Activated gamma-delta T cell (primary cell): ENCODE measurements at regions not wholly inside any gene's neighbourhood (a gene's known extent, or its start where the extent isn't known, plus 50 kb on each side); places are given as distances from the start of the nearest gene placed in this dataset.

Experiments used
- DNase-seq: peaks from one replicate; lab custom pipeline; 2025; lab: John Stamatoyannopoulos, UW

- no peak for DNase-seq
These were observed 105.4 kb upstream of the AKIRIN2 start for GRCh38 chr6:87807475-87807874.

DNA sequence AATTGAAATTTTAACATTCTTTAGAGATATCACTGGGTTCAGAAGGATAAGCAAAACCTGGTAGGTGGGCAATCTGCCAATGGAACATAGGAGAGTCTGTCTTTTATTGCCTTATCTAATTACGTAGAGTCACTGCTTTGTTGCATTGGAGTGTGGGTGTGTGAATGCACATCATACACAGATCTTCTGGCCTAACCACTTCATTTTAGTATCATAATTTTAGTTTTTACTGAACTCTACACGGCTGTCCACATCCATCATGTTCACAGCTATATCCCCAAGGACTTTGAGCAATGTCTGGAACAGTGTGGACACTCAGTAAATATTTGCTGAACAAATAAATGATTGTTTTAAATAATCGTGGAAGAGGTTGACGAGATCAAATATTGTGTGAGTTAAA is 104.6 kb upstream of the AKIRIN2 start:
- DNase-seq: no peak

- no peak for DNase-seq
These were observed 104.1 kb upstream of the AKIRIN2 start for GRCh38 chr6:87806099-87806498.

GRCh38 chr6:87803791-87804190 is 101.8 kb upstream of the AKIRIN2 start:
- no peak for DNase-seq

DNA sequence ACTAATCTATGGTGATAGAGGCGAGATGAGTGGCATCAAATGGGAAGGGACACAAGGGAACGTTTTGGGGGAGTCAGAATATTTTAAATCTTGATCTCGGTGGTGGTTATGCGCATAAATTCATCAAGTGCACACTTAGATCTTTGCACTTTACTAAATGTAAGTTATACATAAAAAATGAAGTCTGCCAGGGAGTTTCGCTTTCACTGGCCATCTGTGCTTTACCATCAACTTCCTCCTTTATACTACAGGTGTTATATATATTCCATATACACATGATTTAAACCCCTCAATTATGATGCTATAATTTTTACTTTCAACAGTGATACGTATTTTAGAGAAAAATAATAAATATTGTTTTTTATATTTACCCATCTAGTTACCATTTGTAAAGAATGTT is 97.6 kb upstream of the AKIRIN2 start:
- DNase-seq: no peak

GRCh38 chr6:87798393-87799278 is 96.6 kb upstream of the AKIRIN2 start:
- no peak for DNase-seq

DNA sequence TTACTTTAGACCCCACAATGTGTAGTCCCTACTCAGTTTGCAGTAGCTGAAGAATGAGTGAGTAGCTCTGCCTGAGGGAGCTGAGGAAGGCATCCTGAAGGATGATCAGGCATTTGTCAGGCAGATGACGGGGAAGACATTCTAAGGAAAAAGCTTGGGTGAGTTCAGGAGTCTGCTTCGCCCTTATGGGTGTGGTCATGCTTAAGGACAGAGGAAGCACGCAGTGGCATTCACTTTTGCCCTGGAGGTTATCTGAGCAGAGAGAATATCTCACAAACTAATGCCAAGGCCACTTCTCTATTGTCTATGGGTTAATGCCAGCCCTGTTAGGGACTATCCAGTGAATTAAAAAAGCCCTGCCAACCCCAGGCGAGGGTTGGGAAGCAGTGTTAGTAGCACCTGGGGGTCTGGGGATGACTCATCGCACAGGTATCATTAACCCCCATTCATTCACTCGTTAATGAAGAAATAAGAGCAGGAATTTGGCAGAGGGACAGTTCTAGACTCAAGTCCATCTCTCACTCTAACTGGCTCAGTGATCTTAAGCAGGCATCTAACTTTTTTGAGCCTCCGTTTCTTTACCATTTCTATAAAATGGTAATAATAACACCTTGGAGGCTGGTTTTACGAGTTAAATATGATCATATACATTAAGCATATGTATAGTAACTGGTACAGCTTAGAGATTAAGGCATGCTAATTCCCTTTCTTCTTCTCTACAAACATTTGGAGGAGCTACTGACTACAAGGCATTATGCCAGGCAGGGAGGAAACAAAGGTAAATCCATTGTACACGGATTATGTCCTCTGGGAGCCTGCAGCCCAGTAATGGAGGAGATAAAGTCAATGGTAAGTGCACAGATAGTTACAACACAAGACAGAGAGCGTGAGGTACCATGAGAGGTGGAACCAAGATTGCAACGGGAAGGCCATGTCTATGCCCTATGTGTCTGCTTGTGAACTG is 93.2 kb upstream of the AKIRIN2 start:
- DNase-seq: no peak

DNA sequence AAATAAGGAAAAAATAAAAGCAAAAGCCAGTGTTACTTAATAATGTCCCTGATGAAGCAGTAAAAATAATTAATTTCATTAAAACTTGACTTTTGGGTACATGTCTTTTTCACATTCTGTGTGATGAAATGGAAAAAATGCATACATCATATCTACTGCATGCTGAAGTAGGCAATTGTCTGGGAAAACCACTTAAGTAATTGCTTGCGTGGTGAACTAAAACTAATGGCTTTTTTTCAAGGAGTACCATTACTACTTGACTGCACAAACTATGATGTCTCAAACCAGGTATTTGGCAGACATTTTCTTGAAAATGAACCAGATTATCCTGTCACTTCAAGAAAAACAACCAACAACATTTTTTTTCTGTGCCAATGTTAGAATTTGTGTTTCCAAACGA is 91.3 kb upstream of the AKIRIN2 start:
- DNase-seq: no peak

DNA sequence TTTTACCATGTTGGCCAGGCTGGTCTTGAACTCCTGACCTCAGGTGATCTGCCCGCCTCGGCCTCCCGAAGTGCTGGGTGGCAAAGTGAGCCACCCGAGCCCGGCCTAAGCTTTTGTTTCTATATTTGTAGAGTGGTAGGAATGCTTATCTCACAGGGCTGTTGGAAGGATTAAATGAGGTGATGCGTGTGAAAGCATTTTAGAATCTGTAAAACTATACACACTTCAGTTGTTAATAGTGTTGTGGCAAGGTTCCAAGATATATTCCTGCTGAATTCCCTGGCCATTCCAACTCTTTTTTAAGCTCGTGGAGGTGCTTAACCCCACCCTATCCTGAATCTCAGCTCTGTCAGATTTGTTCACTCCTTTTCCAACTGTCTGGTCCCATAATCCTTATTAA is 89.9 kb upstream of the AKIRIN2 start:
- DNase-seq: no peak

GRCh38 chr6:87791485-87791884 is 89.5 kb upstream of the AKIRIN2 start:
- DNase-seq: no peak

GRCh38 chr6:87791029-87791428 is 89.0 kb upstream of the AKIRIN2 start:
- no peak for DNase-seq

DNA sequence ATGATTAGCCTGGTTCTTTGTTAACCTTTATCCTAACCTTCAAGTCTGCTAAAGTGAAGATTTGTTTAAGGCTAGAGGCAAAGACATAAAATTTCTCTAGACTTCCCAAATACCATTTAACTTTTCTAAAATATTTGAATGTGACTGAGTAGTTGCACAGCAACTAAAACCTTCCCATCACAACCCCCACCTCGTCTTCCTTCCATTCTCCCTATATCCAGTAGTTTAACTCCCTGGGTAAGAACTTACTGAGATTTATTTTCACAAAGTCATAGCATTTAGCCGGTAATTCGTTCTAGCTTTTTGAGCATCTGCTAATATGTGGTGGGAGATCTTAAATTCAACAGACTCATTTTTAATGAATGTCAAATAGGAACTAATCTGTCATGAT is 87.9 kb upstream of the AKIRIN2 start:
- DNase-seq: no peak

DNA sequence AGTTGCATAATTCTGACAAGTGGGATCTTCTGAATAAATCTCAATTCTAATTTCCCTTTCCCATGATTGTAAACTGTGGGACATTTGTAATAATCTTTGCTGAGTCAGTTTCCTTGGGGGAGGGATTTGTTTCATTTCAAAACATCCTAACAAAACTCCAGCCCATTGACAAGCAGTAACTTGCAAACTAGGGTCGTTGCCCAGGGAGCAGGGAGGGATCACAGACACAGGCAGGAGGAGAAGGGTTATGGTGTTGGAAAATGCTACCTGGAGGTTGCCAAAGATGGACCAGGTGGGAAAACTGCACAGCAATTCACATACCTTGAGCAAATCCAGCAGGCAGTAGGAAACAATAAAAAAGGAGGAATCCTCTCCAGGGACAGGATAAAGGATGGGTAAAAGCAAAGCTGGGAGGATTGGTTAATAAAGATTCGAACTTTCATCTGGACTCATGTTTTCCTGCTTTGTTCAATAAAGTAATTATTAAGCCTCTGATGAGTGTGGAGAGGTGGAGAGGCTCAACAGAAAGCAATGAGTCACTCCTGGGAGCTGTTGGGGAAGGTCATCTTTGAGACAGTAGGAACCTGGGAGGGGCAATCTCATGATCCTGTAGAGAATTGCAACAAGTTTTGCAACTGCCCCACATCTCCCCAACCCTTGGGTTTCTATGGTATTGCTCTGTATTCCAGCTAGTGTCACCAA is 87.3 kb upstream of the AKIRIN2 start:
- DNase-seq: no peak

DNA sequence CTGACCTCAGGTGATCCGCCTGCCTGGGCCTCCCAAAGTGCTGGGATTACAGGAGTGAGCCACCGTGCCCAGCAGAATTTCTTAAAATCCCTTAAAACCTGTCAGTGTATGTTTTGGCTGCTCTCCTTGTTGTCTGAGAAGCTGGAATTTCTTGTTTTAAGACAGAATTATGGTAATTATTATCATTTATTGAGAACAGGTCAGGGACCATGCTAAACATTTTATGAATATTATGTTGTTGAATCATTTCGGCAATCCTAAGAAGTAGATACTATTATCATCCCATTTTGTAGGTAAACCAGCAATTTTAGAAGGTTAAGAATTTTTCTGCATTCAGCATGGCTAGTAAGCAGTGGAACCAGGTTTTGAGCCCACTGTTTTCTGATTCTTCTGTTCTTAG is 86.1 kb upstream of the AKIRIN2 start:
- no peak for DNase-seq

- DNase-seq: no peak
These were observed 83.3 kb upstream of the AKIRIN2 start for GRCh38 chr6:87785229-87785862.

DNA sequence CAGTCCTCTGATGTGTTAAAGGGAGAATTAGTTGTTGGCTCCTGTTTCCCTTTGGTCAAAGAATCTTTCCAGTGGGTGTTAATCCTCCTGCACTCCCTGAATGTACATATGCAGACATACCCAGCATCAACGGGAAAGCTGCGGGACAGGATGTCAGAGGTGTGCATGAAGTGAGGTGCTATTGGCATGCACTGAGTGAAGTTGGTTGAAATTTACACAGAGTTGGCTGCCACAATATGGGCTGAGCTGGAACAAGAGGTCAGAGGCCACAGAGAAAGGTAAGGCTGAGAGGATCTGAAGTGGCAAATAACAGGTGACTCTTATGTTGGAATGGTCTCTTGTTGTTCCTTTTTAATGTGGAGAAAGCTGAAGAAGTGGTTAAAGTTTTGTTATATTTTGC is 82.7 kb upstream of the AKIRIN2 start:
- DNase-seq: no peak

DNA sequence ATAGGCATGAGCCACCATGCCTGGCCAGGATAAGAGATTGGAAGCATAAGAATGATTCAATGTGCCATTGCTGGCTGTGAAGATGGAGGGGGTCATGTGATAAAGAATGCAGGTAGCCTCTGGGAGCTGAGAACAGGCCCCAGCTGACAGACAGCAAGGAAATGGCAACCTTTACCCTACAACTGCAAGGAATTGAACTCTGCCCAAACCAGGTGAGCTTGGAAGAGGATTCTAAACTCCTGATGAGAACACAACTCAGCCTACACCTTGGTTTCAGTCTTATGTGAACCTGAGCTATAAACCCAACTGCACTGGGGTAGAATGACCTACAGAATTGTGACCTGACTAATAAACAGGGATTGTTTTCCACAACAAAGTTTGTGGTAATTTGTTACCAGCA is 82.0 kb upstream of the AKIRIN2 start:
- DNase-seq: no peak

GRCh38 chr6:87779542-87779941 is 77.5 kb upstream of the AKIRIN2 start:
- no peak for DNase-seq

DNA sequence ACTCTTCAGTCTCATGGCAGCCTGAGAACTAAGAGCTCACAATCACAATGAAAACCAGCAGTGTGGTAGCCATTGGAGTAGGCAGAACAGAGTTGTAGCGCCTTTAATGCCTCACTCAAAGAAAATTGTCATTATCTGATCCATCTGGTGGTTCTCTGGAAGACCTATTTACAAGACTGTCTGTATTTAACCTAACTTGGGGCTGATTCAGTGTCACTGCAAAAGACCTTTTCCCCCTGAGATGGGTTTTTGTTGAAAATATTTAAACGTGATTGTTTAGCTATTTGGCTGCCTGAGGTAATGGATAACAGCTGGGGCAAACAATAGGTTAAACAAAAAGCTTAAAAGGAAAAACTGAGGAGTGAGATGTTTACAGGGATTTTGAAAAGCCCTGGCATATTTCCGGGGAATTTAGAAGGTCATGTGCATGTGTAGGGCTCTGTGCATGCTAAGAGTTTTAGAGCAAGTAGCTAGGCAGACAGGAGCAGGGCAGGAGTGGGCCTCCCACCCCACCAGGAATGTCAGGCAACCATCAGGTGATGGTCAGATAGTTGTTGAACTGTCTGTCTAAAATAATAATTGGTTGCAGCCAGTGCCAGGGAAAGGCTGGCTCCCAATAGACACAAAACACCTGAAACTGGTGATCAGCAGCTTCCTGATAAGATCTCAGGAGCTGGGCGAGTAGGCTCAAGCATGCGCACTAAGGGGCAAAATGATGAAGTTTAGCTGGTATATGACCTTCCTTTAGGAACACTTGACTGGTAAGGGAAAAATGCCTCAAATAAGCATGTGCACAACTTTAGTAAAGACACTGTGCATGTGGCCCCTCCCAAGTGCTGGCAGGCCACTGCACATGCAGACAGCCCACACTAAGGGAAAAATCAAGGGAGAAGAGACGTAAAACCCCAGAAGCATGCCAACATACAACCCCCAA is 70.8 kb upstream of the AKIRIN2 start:
- no peak for DNase-seq

GRCh38 chr6:87767478-87767877 is 65.4 kb upstream of the AKIRIN2 start:
- DNase-seq: no peak

GRCh38 chr6:87766211-87766610 is 64.2 kb upstream of the AKIRIN2 start:
- no peak for DNase-seq
